Panc1 (cell line): ENCODE measurements at regions not wholly inside any gene's neighbourhood (a gene's known extent, or its start where the extent isn't known, plus 50 kb on each side); places are given as distances from the start of the nearest gene placed in this dataset.

Source experiments
- POLR2AphosphoS5 ChIP-seq: IDR thresholded peaks from 2 replicates; pipeline ENCODE4 v1.6.1; 2012; ENCODE audit warnings: mild to moderate bottlenecking, low read depth, low read length, moderate library complexity
- TCF7L2 ChIP-seq: IDR thresholded peaks from 2 replicates; pipeline ENCODE4 v1.6.1; 2011; ENCODE audit warnings: mild to moderate bottlenecking, low read depth, low read length, inconsistent platforms
- TF ChIP-seq, protein P1 (sequence below): fragments of 450-650 bp; IDR thresholded peaks from 2 replicates; pipeline ENCODE4 v1.5.1; 2017; ENCODE audit warnings: mild to moderate bottlenecking
- TF ChIP-seq, protein P2 (sequence below), 2 experiments: IDR thresholded peaks; 2 replicates each; pipeline ENCODE4 v1.6.1; 2011 to 2012; ENCODE audit warnings: low read depth in 2 of 2, control low read depth in 1 of 2, low read length in 1 of 2, mild to moderate bottlenecking in 1 of 2, moderate library complexity in 1 of 2; ENCODE audit not compliant: insufficient read depth in 1 of 2

DNA sequence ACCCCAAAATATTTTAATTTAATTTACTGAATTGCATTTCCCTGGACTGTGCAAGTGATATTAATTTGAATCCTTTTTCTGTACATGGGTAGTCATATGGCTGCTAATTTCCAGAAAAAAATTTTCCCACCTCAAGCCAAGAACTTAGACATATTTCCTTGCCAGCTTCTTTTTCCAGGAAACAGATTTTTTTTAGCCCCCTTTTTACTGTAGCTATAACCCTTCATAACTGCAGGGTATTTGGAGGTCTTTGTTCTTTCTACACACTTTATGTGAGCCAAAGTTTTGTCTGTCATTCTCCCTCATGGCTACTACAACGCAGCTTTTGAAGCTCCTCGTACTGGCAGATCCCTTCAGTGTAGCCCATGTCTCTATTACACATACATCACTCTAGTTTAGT is 261.2 kb upstream of the PIK3R1 start:
- TF ChIP-seq POLR2AphosphoS5 (no peak), TCF7L2 (no peak)
- TF ChIP-seq, protein P1, sequence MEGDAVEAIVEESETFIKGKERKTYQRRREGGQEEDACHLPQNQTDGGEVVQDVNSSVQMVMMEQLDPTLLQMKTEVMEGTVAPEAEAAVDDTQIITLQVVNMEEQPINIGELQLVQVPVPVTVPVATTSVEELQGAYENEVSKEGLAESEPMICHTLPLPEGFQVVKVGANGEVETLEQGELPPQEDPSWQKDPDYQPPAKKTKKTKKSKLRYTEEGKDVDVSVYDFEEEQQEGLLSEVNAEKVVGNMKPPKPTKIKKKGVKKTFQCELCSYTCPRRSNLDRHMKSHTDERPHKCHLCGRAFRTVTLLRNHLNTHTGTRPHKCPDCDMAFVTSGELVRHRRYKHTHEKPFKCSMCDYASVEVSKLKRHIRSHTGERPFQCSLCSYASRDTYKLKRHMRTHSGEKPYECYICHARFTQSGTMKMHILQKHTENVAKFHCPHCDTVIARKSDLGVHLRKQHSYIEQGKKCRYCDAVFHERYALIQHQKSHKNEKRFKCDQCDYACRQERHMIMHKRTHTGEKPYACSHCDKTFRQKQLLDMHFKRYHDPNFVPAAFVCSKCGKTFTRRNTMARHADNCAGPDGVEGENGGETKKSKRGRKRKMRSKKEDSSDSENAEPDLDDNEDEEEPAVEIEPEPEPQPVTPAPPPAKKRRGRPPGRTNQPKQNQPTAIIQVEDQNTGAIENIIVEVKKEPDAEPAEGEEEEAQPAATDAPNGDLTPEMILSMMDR: no peak
- TF ChIP-seq, protein P2, sequence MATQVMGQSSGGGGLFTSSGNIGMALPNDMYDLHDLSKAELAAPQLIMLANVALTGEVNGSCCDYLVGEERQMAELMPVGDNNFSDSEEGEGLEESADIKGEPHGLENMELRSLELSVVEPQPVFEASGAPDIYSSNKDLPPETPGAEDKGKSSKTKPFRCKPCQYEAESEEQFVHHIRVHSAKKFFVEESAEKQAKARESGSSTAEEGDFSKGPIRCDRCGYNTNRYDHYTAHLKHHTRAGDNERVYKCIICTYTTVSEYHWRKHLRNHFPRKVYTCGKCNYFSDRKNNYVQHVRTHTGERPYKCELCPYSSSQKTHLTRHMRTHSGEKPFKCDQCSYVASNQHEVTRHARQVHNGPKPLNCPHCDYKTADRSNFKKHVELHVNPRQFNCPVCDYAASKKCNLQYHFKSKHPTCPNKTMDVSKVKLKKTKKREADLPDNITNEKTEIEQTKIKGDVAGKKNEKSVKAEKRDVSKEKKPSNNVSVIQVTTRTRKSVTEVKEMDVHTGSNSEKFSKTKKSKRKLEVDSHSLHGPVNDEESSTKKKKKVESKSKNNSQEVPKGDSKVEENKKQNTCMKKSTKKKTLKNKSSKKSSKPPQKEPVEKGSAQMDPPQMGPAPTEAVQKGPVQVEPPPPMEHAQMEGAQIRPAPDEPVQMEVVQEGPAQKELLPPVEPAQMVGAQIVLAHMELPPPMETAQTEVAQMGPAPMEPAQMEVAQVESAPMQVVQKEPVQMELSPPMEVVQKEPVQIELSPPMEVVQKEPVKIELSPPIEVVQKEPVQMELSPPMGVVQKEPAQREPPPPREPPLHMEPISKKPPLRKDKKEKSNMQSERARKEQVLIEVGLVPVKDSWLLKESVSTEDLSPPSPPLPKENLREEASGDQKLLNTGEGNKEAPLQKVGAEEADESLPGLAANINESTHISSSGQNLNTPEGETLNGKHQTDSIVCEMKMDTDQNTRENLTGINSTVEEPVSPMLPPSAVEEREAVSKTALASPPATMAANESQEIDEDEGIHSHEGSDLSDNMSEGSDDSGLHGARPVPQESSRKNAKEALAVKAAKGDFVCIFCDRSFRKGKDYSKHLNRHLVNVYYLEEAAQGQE (IDR thresholded peaks at IDR 0.05; ENCODE audit: insufficient read depth in 1 of 2, low read depth in 2 of 2, low read length in 1 of 2): no peak
